ENCODE measurements at regions not wholly inside any gene's neighbourhood (a gene's known extent, or its start where the extent isn't known, plus 50 kb on each side); places are given as distances from the start of the nearest gene placed in this dataset.
"Not testable (repeated sequence)": the region's sequence is repeated elsewhere in the genome, so short reads cannot be mapped to it uniquely, and the experiment has no call there.

DNA sequence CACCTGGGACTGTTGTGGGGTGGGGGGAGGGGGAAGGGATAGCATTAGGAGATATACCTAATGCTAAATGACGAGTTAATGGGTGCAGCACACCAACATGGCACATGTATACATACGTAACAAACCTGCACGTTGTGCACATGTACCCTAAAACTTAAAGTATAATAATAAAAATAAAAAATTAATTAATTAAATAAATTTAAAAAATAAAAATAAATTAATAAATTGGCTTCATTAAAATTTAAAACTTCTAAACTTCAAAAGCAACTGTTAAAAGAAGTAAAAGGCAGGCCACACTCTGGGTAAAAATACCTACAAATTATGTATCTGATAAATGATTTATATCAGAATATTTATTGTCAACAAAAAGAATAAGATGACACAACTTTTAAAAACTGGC is 102.6 kb upstream of the SLIT2 start:
- TF ChIP-seq, protein P1, sequence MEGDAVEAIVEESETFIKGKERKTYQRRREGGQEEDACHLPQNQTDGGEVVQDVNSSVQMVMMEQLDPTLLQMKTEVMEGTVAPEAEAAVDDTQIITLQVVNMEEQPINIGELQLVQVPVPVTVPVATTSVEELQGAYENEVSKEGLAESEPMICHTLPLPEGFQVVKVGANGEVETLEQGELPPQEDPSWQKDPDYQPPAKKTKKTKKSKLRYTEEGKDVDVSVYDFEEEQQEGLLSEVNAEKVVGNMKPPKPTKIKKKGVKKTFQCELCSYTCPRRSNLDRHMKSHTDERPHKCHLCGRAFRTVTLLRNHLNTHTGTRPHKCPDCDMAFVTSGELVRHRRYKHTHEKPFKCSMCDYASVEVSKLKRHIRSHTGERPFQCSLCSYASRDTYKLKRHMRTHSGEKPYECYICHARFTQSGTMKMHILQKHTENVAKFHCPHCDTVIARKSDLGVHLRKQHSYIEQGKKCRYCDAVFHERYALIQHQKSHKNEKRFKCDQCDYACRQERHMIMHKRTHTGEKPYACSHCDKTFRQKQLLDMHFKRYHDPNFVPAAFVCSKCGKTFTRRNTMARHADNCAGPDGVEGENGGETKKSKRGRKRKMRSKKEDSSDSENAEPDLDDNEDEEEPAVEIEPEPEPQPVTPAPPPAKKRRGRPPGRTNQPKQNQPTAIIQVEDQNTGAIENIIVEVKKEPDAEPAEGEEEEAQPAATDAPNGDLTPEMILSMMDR (IDR thresholded peaks at IDR 0.05; ENCODE audit: insufficient read depth, low read length, poor library complexity, severe bottlenecking), result not testable (repeated sequence)
- not testable (repeated sequence) for TF ChIP-seq EZH2phosphoT487 (conservative IDR thresholded peaks at IDR 0.05; ENCODE audit: low read length)

Measured in SU-DHL-6 (cell line).